Endothelial cell of umbilical vein (primary cell): ENCODE measurements at regions not wholly inside any gene's neighbourhood (a gene's known extent, or its start where the extent isn't known, plus 50 kb on each side); places are given as distances from the start of the nearest gene placed in this dataset.

Experiments used
- BruUV-seq: library from RNA; stranded (reverse); fragments of 400-500 nt; replicated peaks from 2 replicates; lab custom pipeline; 2021; lab: Mats Ljungman, UMichigan
- CTCF ChIA-PET: fragments of 300-600, 350-600 bp; sonication (Branson Sonifier 250); formaldehyde crosslinking; loops from one replicate; lab custom pipeline; 2021; ENCODE audit warnings: antibody characterized with exemption, inconsistent platforms; lab: Charles Lee
- POLR2A ChIA-PET: fragments of 300-600, 350-600 bp; sonication (Branson Sonifier 250); formaldehyde crosslinking; loops from one replicate; lab custom pipeline; 2021; ENCODE audit warnings: antibody characterized with exemption, inconsistent platforms; lab: Charles Lee
- DNase-seq: peaks from one replicate; pipeline ENCODE4 v3.0.0-alpha.2; 2011; ENCODE audit warnings: low read depth, low spot score
- FAIRE-seq: peaks from 2 replicates; lab custom pipeline; 2011; peaks lifted over from hg19 to GRCh38; lab: Jason Lieb, UNC
- H2AFZ ChIP-seq: 2 replicates; pipeline ENCODE4 v1.6.0; 2012; ENCODE audit warnings: low read depth, low read length, control low read depth, inconsistent platforms
- H3K27ac ChIP-seq: 2 replicates; pipeline ENCODE4 v1.5.1; 2011; ENCODE audit warnings: low read depth, mild to moderate bottlenecking, control low read depth, low read length, moderate library complexity; ENCODE audit not compliant: insufficient read depth
- H3K27me3 ChIP-seq, 2 experiments: 2 replicates each; pipeline versions ENCODE4 v1.6.0 to v1.6.1; 2011; ENCODE audit warnings: low read length in 2 of 2, mixed read lengths in 1 of 2; ENCODE audit not compliant: control insufficient read depth in 2 of 2, insufficient read depth in 2 of 2
- H3K36me3 ChIP-seq, 2 experiments: 2 replicates in 1 of 2; 3 replicates in 1 of 2; pipeline ENCODE4 v1.5.1; 2011; ENCODE audit warnings: low read length in 2 of 2, mild to moderate bottlenecking in 1 of 2, moderate library complexity in 1 of 2; ENCODE audit not compliant: control insufficient read depth in 2 of 2, insufficient read depth in 2 of 2; ENCODE audit errors: extremely low read depth in 1 of 2
- H3K4me1 ChIP-seq: 3 replicates; pipeline ENCODE4 v1.5.1; 2011; ENCODE audit warnings: mild to moderate bottlenecking, low read length; ENCODE audit not compliant: control insufficient read depth, insufficient read depth; ENCODE audit errors: extremely low read depth
- H3K4me2 ChIP-seq: 2 replicates; pipeline ENCODE4 v1.6.1; 2011; ENCODE audit warnings: low read length, control low read depth, mixed read lengths; ENCODE audit not compliant: insufficient read depth
- H3K4me3 ChIP-seq, 3 experiments: fragments of 200-600 bp in 1 of 3; sonication (generic), shearing (Covaris generic) in 1 of 3; replicated peaks in 1 of 3; 2 replicates each; pipeline ENCODE4 v1.5.1; 2011 to 2016; ENCODE audit warnings: control low read depth in 3 of 3, low read length in 3 of 3, mild to moderate bottlenecking in 2 of 3, inconsistent platforms in 1 of 3, low read depth in 1 of 3, moderate library complexity in 1 of 3; ENCODE audit not compliant: insufficient read depth in 1 of 3
- H3K79me2 ChIP-seq: 2 replicates; pipeline ENCODE4 v1.6.0; 2012; ENCODE audit warnings: low read length, inconsistent platforms; ENCODE audit not compliant: control insufficient read depth, insufficient read depth
- H3K9ac ChIP-seq: replicated peaks from 2 replicates; pipeline ENCODE3; 2011; ENCODE audit warnings: low read length, control low read depth; ENCODE audit not compliant: insufficient read depth; ENCODE audit errors: extremely low read depth
- H3K9me1 ChIP-seq: replicated peaks from 3 replicates; pipeline ENCODE4 v1.6.0; 2011; ENCODE audit warnings: mild to moderate bottlenecking, low read length; ENCODE audit not compliant: control insufficient read depth, insufficient read depth; ENCODE audit errors: extremely low read depth
- H3K9me3 ChIP-seq: replicated peaks from 2 replicates; pipeline ENCODE4 v1.5.1; 2012; ENCODE audit warnings: low read length, inconsistent platforms; ENCODE audit not compliant: control insufficient read depth, insufficient read depth
- H4K20me1 ChIP-seq: replicated peaks from 2 replicates; pipeline ENCODE3; 2011; ENCODE audit warnings: mild to moderate bottlenecking, low read length; ENCODE audit not compliant: control insufficient read depth, insufficient read depth; ENCODE audit errors: extremely low read depth
- CTCF ChIP-seq, 2 donors: IDR thresholded peaks; 1 replicate in 1 of 2; 2 replicates in 1 of 2; pipeline ENCODE4 v1.5.1; 2011; ENCODE audit warnings: low read length in 2 of 2, mild to moderate bottlenecking in 2 of 2, moderate library complexity in 2 of 2, control low read depth in 1 of 2, inconsistent platforms in 1 of 2, low read depth in 1 of 2; ENCODE audit not compliant: insufficient read depth in 1 of 2; ENCODE audit errors: extremely low read depth in 1 of 2
- EZH2 ChIP-seq: IDR thresholded peaks from 2 replicates; pipeline ENCODE4 v1.6.1; 2012; ENCODE audit warnings: borderline replicate concordance, low read depth, mild to moderate bottlenecking, moderate library complexity, low read length, inconsistent platforms; ENCODE audit not compliant: severe bottlenecking
- FOS ChIP-seq: IDR thresholded peaks from 2 replicates; pipeline ENCODE4 v1.6.1; 2011; ENCODE audit warnings: mild to moderate bottlenecking, low read length, moderate library complexity, borderline replicate concordance; ENCODE audit not compliant: insufficient read depth
- GATA2 ChIP-seq: IDR thresholded peaks from 2 replicates; pipeline ENCODE4 v1.7.0; 2011; ENCODE audit warnings: low read depth, mild to moderate bottlenecking, moderate library complexity, mixed read lengths, low read length; ENCODE audit not compliant: insufficient read length, insufficient read depth
- JUN ChIP-seq: IDR thresholded peaks from 2 replicates; pipeline ENCODE4 v1.6.1; 2011; ENCODE audit warnings: borderline replicate concordance, low read depth; ENCODE audit not compliant: insufficient read length, insufficient read depth
- MAX ChIP-seq: IDR thresholded peaks from 2 replicates; pipeline ENCODE4 v1.6.1; 2011; ENCODE audit not compliant: insufficient read depth, insufficient read length
- MYC ChIP-seq: IDR thresholded peaks from one replicate; pipeline ENCODE4 v1.6.1; 2011; ENCODE audit warnings: mild to moderate bottlenecking, low read depth, low read length
- POLR2A ChIP-seq: IDR thresholded peaks from 2 replicates; pipeline ENCODE4 v1.6.1; 2012; ENCODE audit warnings: low read depth, mild to moderate bottlenecking, control low read depth, low read length
- POLR2AphosphoS5 ChIP-seq: IDR thresholded peaks from 2 replicates; pipeline ENCODE4 v1.6.1; 2012; ENCODE audit warnings: low read depth, mild to moderate bottlenecking, control low read depth, low read length, moderate library complexity; ENCODE audit not compliant: insufficient read depth
- dilution Hi-C: fragments of 300-500 bp; cut with MboI; formaldehyde crosslinking; loops from one replicate; pipeline ENCODE4 v1.15.0; 2019; ENCODE audit warnings: low sequenced_read_pairs; ENCODE audit not compliant: extremely low pct_ligation_motif_present
- intact Hi-C: fragments of 100-400 bp; cut with micrococcal nuclease; formaldehyde crosslinking; loops from one replicate; pipeline ENCODE4 v1.10.0; 2022

GRCh38 chr2:52698408-52698807 lies 1069.2 kb upstream of the CHAC2 start:
- dilution Hi-C loops, result no loop called here
- Histone ChIP-seq H3K36me3 (no peaks in the 10 kb centered on the region), H3K9ac (no peak overlapping the region), H3K4me1 (no peaks in the 10 kb centered on the region), H3K9me3 (no peaks in the 10 kb centered on the region), H3K27ac (no peak overlapping the region), H3K4me3 (no peak overlapping the region), H2AFZ (no peak overlapping the region), H4K20me1 (no peaks in the 10 kb centered on the region), H3K4me2 (no peak overlapping the region), H3K79me2 (no peaks in the 10 kb centered on the region), H3K9me1 (no peaks in the 10 kb centered on the region), H3K27me3 (no peaks in the 10 kb centered on the region)
- CTCF ChIA-PET, result no interaction called here
- FAIRE-seq (no peak), DNase-seq (no peak)
- POLR2A ChIA-PET, result no interaction called here
- TF ChIP-seq JUN (no peak), CTCF (IDR thresholded peaks at IDR 0.05; ENCODE audit: extremely low read depth in 1 of 2, insufficient read depth in 1 of 2, low read depth in 1 of 2, low read length in 2 of 2) (no peak), EZH2 (no peak), FOS (no peak), MAX (no peak), POLR2AphosphoS5 (no peak)
- intact Hi-C loops, result no loop called here
- no TSS peak for BruUV-seq

- POLR2A ChIA-PET, result no interaction called here
- Histone ChIP-seq H3K9me1 (no peaks in the 10 kb centered on the region), H3K4me2 (no peak overlapping the region), H3K27ac (no peak overlapping the region), H3K9ac (no peak overlapping the region), H4K20me1 (no peaks in the 10 kb centered on the region), H3K27me3 (no peaks in the 10 kb centered on the region), H3K79me2 (no peaks in the 10 kb centered on the region), H3K9me3 (no peaks in the 10 kb centered on the region), H3K4me1 (no peaks in the 10 kb centered on the region), H2AFZ (no peak overlapping the region), H3K36me3 (no peaks in the 10 kb centered on the region), H3K4me3 (no peak overlapping the region)
- TF ChIP-seq MYC, result no peak
- no peak for TF ChIP-seq FOS
- TF ChIP-seq JUN, result no peak
- TF ChIP-seq POLR2AphosphoS5, result no peak
- TF ChIP-seq EZH2, result no peak
- no peak for TF ChIP-seq POLR2A
- no peak for TF ChIP-seq GATA2
- no peak for TF ChIP-seq MAX
- no peak for TF ChIP-seq CTCF (IDR thresholded peaks at IDR 0.05; ENCODE audit: extremely low read depth in 1 of 2, insufficient read depth in 1 of 2, low read depth in 1 of 2, low read length in 2 of 2)
- no TSS peak for BruUV-seq
- dilution Hi-C loops (no loop called here), intact Hi-C loops (no loop called here)
- DNase-seq (no peak), FAIRE-seq (no peak)
- CTCF ChIA-PET, result no interaction called here
Observed at GRCh38 chr2:52697690-52698089, 1069.9 kb upstream of the CHAC2 start.
